Trophoblast cell (in vitro differentiated cells and primary cell): ENCODE measurements at regions not wholly inside any gene's neighbourhood (a gene's known extent, or its start where the extent isn't known, plus 50 kb on each side); places are given as distances from the start of the nearest gene placed in this dataset.

Experiments
- DNase-seq, 2 donors: peaks; one replicate each; pipeline ENCODE4 v3.0.0-alpha.2; 2016
- H2AFZ ChIP-seq: 2 replicates; pipeline ENCODE4 v1.6.1; 2013; ENCODE audit warnings: low read length, moderate library complexity, mild to moderate bottlenecking; ENCODE audit not compliant: insufficient read depth, poor library complexity
- H2AK5ac ChIP-seq: 2 replicates; pipeline ENCODE4 v1.6.1; 2013; ENCODE audit warnings: mild to moderate bottlenecking, low read length
- H2BK120ac ChIP-seq: 2 replicates; pipeline ENCODE4 v1.6.1; 2013; ENCODE audit warnings: low read length, mild to moderate bottlenecking, moderate library complexity; ENCODE audit not compliant: insufficient read depth, poor library complexity
- H2BK12ac ChIP-seq: 2 replicates; pipeline ENCODE4 v1.6.1; 2013; ENCODE audit warnings: mild to moderate bottlenecking, low read length, moderate library complexity
- H2BK5ac ChIP-seq: 2 replicates; pipeline ENCODE4 v1.6.1; 2013; ENCODE audit warnings: low read length, low read depth, moderate library complexity, mild to moderate bottlenecking; ENCODE audit not compliant: poor library complexity
- H3K14ac ChIP-seq: 2 replicates; pipeline ENCODE4 v1.6.1; 2013; ENCODE audit warnings: mild to moderate bottlenecking, low read length
- H3K18ac ChIP-seq: 2 replicates; pipeline ENCODE4 v1.6.1; 2013; ENCODE audit warnings: mild to moderate bottlenecking, low read length
- H3K23ac ChIP-seq: 2 replicates; pipeline ENCODE4 v1.6.1; 2013; ENCODE audit warnings: low read length
- H3K27ac ChIP-seq: 2 replicates; pipeline ENCODE4 v1.5.1; 2013; ENCODE audit warnings: low read depth, mild to moderate bottlenecking, inconsistent platforms, low read length, moderate library complexity
- H3K27me3 ChIP-seq: 2 replicates; pipeline ENCODE4 v1.6.1; 2013; ENCODE audit warnings: inconsistent platforms, mild to moderate bottlenecking, low read length, moderate library complexity; ENCODE audit not compliant: insufficient read depth
- H3K36me3 ChIP-seq, 2 experiments: 1 replicate in 1 of 2; 2 replicates in 1 of 2; pipeline ENCODE4 v1.6.1; 2013; ENCODE audit warnings: low read length in 2 of 2, mild to moderate bottlenecking in 2 of 2, moderate library complexity in 1 of 2; ENCODE audit not compliant: insufficient read depth in 2 of 2, control insufficient read depth in 1 of 2
- H3K4ac ChIP-seq: 2 replicates; pipeline ENCODE4 v1.6.1; 2013; ENCODE audit warnings: low read depth, mild to moderate bottlenecking, low read length, moderate library complexity
- H3K4me1 ChIP-seq, 2 experiments: 1 replicate in 1 of 2; 2 replicates in 1 of 2; pipeline ENCODE4 v1.6.1; 2013; ENCODE audit warnings: low read length in 2 of 2, mild to moderate bottlenecking in 2 of 2, moderate library complexity in 1 of 2; ENCODE audit not compliant: insufficient read depth in 2 of 2, control insufficient read depth in 1 of 2
- H3K4me2 ChIP-seq: 2 replicates; pipeline ENCODE4 v1.6.1; 2013; ENCODE audit warnings: inconsistent platforms, mild to moderate bottlenecking, low read length, moderate library complexity
- H3K4me3 ChIP-seq: 2 replicates; pipeline ENCODE4 v1.5.1; 2013; ENCODE audit warnings: mild to moderate bottlenecking, low read depth, low read length, inconsistent platforms
- H3K79me1 ChIP-seq: one replicate; pipeline ENCODE4 v1.6.1; 2013; ENCODE audit warnings: low read length
- H3K79me2 ChIP-seq: 2 replicates; pipeline ENCODE4 v1.6.1; 2013; ENCODE audit warnings: low read length, mild to moderate bottlenecking; ENCODE audit not compliant: control insufficient read depth, insufficient read depth, poor library complexity
- H3K9ac ChIP-seq: 2 replicates; pipeline ENCODE4 v1.6.1; 2013; ENCODE audit warnings: mild to moderate bottlenecking, low read length
- H3K9me3 ChIP-seq: 2 replicates; pipeline ENCODE4 v1.6.1; 2013; ENCODE audit warnings: low read depth, mild to moderate bottlenecking, control low read depth, inconsistent platforms, low read length; ENCODE audit not compliant: insufficient read depth
- H4K12ac ChIP-seq: 2 replicates; pipeline ENCODE4 v1.6.1; 2013; ENCODE audit warnings: low read depth, mild to moderate bottlenecking, low read length, moderate library complexity
- H4K8ac ChIP-seq: 2 replicates; pipeline ENCODE4 v1.6.1; 2013; ENCODE audit warnings: low read depth, mild to moderate bottlenecking, low read length, moderate library complexity
- H4K91ac ChIP-seq: one replicate; pipeline ENCODE4 v1.6.1; 2013; ENCODE audit warnings: low read depth, mild to moderate bottlenecking, low read length, moderate library complexity
- WGBS: extraction: QIAGEN DNeasy Blood & Tissue Kit; methylation state at CpG from one replicate; pipeline ENCODE4 v1.1.7; 2013; ENCODE audit warnings: missing lambda C conversion rate; ENCODE audit not compliant: insufficient read length, insufficient coverage; ENCODE audit errors: extremely low coverage; 5-methylcytosine and 5-hydroxymethylcytosine counted together

- H3K27ac ChIP-seq = no peak overlapping the region
- H2BK5ac ChIP-seq = peak overlapping the region; percentile 5
- H2AK5ac ChIP-seq = no peak overlapping the region
- H3K36me3 ChIP-seq = no peaks in the 10 kb centered on the region
- H3K23ac ChIP-seq = no peak overlapping the region
- H4K91ac ChIP-seq = peak overlapping the region; percentile 41
- no peak overlapping the region for H2AFZ ChIP-seq
- H3K18ac ChIP-seq = no peak overlapping the region
- H3K9ac ChIP-seq = no peak overlapping the region
- no peak overlapping the region for H3K4me3 ChIP-seq
- H3K4ac ChIP-seq = no peak overlapping the region
- no peak overlapping the region for H4K12ac ChIP-seq
- peaks cover 27 to 37% of the 10 kb centered on the region in 2 experiments for H3K4me1 ChIP-seq
- no peak overlapping the region for H3K4me2 ChIP-seq
- WGBS = no CpG with 5 or more reads among the region's 2 CpGs
- peak overlapping the region; percentile 28 for H2BK120ac ChIP-seq
- H3K14ac ChIP-seq = no peak overlapping the region
- DNase-seq = no peak
- no peak overlapping the region for H4K8ac ChIP-seq
- peaks cover 5% of the 10 kb centered on the region for H3K79me2 ChIP-seq
- H3K9me3 ChIP-seq = no peaks in the 10 kb centered on the region
- H2BK12ac ChIP-seq = peak overlapping the region; percentile 58
- peaks cover 58% of the 10 kb centered on the region for H3K79me1 ChIP-seq
- H3K27me3 ChIP-seq = no peaks in the 10 kb centered on the region
These were observed 250.6 kb downstream of the MSRB3 start for GRCh38 chr12:65529106-65529505.

GRCh38 chr12:65529771-65530435 is 251.4 kb downstream of the MSRB3 start:
- Histone ChIP-seq H3K18ac (no peak overlapping the region), H3K9me3 (no peaks in the 10 kb centered on the region), H2BK12ac (peak overlapping the region; percentile 94), H4K12ac (no peak overlapping the region), H2AFZ (no peak overlapping the region), H3K79me2 (peaks cover 5% of the 10 kb centered on the region), H3K4me1 (peaks cover 32 to 39% of the 10 kb centered on the region in 2 experiments), H2BK5ac (peak overlapping the region; percentile 84), H3K9ac (no peak overlapping the region), H3K4me3 (no peak overlapping the region), H3K79me1 (peaks cover 60% of the 10 kb centered on the region), H3K4ac (peak overlapping the region; percentile 21), H2BK120ac (peak overlapping the region; percentile 56), H4K91ac (peak overlapping the region; percentile 81), H3K36me3 (no peaks in the 10 kb centered on the region), H3K27me3 (no peaks in the 10 kb centered on the region), H3K27ac (peak overlapping the region; percentile 61), H2AK5ac (peak overlapping the region; percentile 66), H4K8ac (peak overlapping the region; percentile 63), H3K14ac (peak overlapping the region; percentile 67), H3K4me2 (no peak overlapping the region), H3K23ac (no peak overlapping the region)
- DNase-seq = no peak
- WGBS = no CpG with 5 or more reads among the region's 7 CpGs

GRCh38 chr12:65532162-65532561 is 253.7 kb downstream of the MSRB3 start:
- Histone ChIP-seq H3K4ac (peak overlapping the region; percentile 34), H3K36me3 (no peaks in the 10 kb centered on the region), H2BK12ac (peak overlapping the region; percentile 86), H3K23ac (no peak overlapping the region), H3K79me2 (peaks cover 5% of the 10 kb centered on the region), H4K12ac (no peak overlapping the region), H2AFZ (peak overlapping the region; percentile 71), H4K91ac (peak overlapping the region; percentile 94), H3K4me2 (no peak overlapping the region), H3K9ac (no peak overlapping the region), H3K27me3 (no peaks in the 10 kb centered on the region), H3K18ac (peak overlapping the region; percentile 91), H2BK120ac (peak overlapping the region; percentile 87), H2BK5ac (peak overlapping the region; percentile 99), H3K27ac (peak overlapping the region; percentile 92), H3K4me1 (peaks cover 27 to 34% of the 10 kb centered on the region in 2 experiments), H3K4me3 (no peak overlapping the region), H3K14ac (peak overlapping the region; percentile 45), H3K79me1 (peaks cover 58% of the 10 kb centered on the region), H3K9me3 (no peaks in the 10 kb centered on the region), H4K8ac (peak overlapping the region; percentile 83), H2AK5ac (peak overlapping the region; percentile 97)
- no CpG with 5 or more reads among the region's 2 CpGs for WGBS
- peak in 1 of 2 donors; percentile 62 for DNase-seq

- Histone ChIP-seq H3K14ac (peak overlapping the region; percentile 45), H4K12ac (peak overlapping the region; percentile 28), H3K23ac (no peak overlapping the region), H2BK120ac (peak overlapping the region; percentile 84), H2AK5ac (peak overlapping the region; percentile 97), H3K79me1 (peaks cover 59% of the 10 kb centered on the region), H3K4me3 (no peak overlapping the region), H3K4me2 (no peak overlapping the region), H2BK12ac (peak overlapping the region; percentile 86), H4K8ac (peak overlapping the region; percentile 83), H2AFZ (peak overlapping the region; percentile 71), H3K36me3 (no peaks in the 10 kb centered on the region), H3K4me1 (peaks cover 27 to 38% of the 10 kb centered on the region in 2 experiments), H3K9me3 (no peaks in the 10 kb centered on the region), H3K27me3 (no peaks in the 10 kb centered on the region), H2BK5ac (peak overlapping the region; percentile 99), H3K27ac (peak overlapping the region; percentile 92), H3K9ac (no peak overlapping the region), H3K79me2 (peaks cover 5% of the 10 kb centered on the region), H4K91ac (peak overlapping the region; percentile 94), H3K18ac (peak overlapping the region; percentile 91), H3K4ac (peak overlapping the region; percentile 34)
- DNase-seq = no peak
- WGBS = no CpG with 5 or more reads among the region's 5 CpGs
These were observed 254.3 kb downstream of the MSRB3 start for GRCh38 chr12:65532764-65533163.
